G401.6 (cell line): ENCODE measurements at regions not wholly inside any gene's neighbourhood (a gene's known extent, or its start where the extent isn't known, plus 50 kb on each side); places are given as distances from the start of the nearest gene placed in this dataset.

Experiments used
- FAIRE-seq: peaks from 2 replicates; lab custom pipeline; 2012; peaks lifted over from hg19 to GRCh38; lab: Jason Lieb, UNC

GRCh38 chr15:53462651-53463050 is 296.8 kb downstream of the WDR72 start:
- no peak for FAIRE-seq

DNA sequence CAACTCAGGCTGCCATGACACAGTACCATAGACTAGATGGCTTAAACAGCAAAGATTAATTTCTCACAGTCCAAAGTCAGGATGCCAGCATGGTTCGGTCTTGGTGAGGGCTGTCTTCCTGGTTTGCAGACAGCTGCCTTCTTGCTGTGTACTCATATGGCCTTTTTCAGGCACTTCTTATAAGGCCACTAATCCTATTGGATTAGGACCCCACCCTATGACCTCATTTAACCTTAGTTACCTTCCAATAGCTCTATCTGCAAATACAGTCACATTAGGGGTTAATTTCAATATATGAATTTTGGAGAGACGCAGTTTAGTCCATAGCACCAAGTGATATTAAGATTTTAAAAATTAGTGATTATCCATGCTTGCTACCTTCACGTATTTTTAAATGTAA is 297.8 kb downstream of the WDR72 start:
- no peak for FAIRE-seq

GRCh38 chr15:53458736-53459135 is 300.7 kb downstream of the WDR72 start:
- FAIRE-seq, result no peak

DNA sequence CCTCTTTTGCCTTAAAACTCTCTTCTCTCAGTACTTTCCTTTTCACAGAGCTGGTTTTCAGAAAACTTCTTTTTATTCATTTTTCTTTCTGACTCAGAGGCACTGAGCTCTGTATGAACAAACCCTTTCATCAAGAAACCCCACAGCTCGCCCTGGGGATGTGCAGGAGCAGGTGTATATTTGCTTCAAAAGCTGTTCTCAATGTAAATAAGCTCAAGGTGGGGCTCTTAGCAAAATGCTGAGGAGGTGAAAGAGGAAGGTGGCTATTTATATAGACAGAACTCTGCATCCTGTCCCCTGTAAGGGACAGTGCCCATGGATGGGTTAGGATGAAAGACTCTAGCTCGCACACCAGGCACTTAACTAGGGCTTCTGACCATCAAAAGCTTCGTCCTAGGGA is 302.0 kb downstream of the WDR72 start:
- no peak for FAIRE-seq

DNA sequence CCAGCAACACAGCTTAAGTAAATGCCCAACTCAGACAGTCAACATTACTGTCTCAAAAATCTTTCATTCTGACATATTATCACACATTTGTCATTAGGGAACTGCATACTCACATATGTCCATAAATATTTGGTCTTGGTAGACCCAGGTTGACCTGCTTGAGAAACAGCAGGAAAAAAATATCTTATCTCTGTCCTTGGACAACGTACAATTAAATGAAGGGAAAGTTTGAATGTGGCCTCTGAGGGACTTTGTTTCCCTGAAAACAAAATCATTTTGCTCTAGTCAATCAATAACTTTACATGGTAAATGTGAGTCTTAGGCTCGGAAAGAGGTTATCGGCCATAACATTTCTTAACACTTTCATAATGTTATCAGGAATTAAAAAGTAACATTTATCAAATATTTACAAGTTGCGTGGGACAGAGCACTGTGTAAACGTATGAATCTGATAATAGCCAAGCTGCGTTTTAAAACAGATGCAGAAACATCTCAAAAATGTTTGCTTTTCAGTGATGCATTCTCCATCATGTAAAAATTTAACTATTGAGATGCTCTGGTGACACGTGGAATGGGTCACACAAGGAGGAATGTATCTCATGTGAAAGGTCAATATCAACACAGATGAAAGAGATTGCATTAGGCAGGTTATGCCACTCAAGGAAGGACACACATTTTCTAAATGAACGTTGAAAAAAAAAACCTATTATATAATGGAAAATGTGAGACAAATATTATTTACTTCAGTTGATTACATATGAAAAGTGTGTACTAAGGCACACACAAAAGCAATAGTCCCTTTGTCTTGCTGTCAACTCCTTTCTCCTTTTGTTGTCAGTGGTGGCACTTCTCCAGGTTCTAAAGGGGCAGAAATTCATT is 304.4 kb downstream of the WDR72 start:
- FAIRE-seq, result no peak

- FAIRE-seq, result no peak
Measured at GRCh38 chr15:53454535-53454842, 305.0 kb downstream of the WDR72 start.

GRCh38 chr15:53453253-53454105 is 306.0 kb downstream of the WDR72 start:
- FAIRE-seq, result no peak

DNA sequence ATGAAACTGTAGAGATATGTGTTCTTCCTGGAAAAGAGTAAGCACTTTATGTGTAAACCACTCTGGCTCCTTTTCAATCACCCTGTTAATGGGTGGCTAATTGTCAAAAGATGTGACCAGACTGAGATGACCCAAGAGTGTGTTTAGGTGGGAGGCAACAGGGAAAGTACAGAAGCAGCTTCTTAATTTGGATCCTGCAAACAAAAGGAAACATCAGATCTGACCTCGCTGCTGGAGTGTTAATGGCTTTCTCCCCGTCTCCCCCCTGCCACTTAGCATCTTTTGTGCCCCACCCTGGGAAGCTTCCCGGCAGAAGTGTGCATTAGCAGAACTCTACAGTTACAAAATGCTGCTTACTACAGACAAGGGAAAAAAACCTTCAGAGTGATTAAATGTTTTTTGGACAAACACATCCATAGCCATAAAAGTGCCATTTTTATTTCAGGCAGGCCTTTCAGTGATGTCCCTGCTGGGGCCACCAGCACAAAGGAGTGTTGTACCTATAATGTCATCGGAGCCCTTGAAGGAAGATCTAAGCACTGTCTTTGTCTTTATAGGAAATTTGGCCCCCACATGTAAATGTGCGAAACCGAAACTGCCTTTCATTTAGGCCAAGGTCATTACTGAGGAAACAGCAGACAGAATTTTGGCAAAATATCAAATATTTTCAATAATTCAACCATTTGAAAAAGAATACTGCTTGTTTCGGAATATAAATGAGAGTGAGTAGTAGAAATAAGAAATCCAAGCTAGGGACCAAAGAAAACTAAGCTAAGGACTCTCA is 311.0 kb downstream of the WDR72 start:
- FAIRE-seq, result no peak

DNA sequence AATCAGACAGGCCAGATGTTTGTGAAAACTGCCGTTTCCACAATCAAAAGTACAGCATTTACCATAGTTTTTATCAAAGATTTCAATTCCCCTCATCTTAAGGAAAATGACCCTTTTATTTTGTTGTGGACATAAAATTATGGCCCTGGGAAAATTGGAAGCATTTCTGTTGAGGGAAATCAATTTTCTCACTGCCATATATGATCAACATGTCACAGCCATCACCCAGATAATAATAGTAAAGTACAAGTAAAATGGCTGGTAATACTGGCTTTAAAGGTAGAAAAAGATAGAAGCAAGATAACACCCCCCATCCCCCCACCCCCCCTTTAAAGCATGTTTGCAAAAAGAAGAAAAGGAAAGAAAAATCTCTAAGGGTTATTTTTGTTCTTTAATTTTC is 311.7 kb downstream of the WDR72 start:
- FAIRE-seq, result no peak

GRCh38 chr15:53447053-53447574 is 312.3 kb downstream of the WDR72 start:
- FAIRE-seq, result no peak

DNA sequence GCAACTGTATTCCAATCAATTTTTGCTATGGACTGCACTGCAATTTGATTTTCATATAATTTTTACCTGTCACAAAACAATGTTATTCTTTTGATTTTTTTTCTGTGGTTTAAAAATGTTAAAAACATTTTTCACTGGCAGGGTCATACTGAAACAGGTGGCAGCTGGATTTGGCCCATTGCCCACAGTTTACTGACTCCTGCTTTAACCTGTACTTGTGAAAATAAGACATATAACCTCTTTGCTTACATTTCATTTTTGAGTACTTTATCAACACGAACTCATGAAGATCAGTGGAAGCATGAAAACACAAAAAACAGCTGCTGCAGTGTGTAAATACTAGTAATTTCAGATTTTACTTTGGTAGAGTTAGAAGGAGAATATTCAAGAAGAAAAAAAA is 313.1 kb downstream of the WDR72 start:
- no peak for FAIRE-seq

DNA sequence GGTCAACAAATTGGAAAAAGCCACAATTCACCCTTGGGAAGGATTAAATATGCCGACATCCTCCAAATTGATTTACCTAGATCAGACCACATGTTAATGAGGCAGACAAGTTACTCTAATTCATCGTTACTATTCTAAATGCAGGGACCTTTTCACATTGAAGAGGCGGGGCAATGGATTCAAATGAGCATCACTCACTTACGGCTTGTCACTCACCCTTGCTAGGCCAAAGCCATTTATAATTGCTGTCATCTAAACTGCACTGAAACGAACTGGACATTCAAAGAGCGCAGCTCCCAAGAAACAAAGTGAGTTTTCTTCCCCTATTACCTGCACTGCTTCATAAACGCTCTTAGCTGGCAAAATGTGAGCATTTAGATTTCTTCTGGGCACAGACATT is 313.9 kb downstream of the WDR72 start:
- FAIRE-seq, result no peak

- FAIRE-seq, result no peak
Measured at GRCh38 chr15:53437985-53438841, 321.2 kb downstream of the WDR72 start.

DNA sequence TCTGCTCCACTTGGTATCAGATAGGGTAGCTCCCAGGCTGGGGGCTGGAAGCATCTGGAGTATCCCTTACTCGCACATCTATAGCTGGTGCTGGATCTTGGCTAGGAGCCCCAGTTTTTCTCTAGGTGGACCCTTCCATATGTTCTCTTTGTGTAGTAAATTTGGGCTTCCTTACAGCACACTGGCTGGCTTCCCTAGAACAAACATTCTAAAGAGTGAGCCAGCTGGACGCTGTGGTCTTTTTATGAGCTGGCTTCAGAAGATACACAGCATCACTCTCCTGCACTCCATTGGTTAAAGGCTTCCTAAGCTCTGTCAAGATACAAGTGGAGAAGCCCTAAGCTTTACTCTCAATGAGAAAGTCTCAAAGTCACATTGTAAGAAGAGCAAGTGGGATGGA is 322.1 kb downstream of the WDR72 start:
- FAIRE-seq, result no peak

DNA sequence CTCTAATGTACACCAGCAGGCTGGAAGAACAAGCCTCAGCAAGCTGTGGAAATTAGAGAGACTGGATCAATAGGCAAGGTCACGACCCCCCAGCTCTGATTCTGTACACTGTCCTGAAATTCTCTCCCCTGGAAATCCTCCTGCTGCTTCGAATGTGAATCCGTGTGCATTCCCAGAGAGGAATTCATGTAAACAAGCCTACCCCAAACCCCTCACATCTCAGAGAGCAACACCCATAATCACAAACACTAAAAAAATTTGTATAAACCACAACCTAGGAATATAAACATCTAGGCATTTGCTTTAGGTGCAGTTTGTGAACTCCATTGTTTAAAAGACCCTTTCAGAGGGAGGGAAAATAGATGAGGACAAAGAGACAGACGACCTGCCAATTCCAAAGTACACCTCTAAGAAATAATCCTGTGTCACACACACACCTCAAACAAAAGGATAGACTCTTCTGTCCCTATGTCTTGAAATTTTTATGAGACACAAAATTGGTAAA is 325.2 kb downstream of the WDR72 start:
- FAIRE-seq, result no peak

GRCh38 chr15:53416219-53416940 is 343.1 kb downstream of the WDR72 start:
- no peak for FAIRE-seq

GRCh38 chr15:53414167-53414566 is 345.3 kb downstream of the WDR72 start:
- FAIRE-seq, result no peak

DNA sequence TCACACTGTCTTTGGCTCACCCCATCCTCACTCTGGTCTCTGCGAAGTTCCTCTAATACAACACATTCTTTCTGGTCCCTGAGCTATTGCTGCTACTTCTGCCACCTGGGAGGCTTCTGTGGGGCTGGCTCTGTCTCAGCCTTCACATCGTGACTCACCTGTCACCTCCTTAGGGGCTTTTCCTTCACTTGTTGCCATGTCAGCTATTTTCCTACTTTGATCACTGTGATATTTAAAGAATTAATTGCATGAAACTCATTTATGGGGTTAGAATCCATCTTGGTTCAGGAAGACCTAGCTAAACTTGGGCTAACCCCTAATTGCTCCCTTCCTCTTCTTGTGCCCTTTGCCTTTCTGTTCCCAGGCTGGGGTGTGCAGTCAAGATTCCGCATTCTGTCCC is 346.9 kb downstream of the WDR72 start:
- FAIRE-seq, result no peak

DNA sequence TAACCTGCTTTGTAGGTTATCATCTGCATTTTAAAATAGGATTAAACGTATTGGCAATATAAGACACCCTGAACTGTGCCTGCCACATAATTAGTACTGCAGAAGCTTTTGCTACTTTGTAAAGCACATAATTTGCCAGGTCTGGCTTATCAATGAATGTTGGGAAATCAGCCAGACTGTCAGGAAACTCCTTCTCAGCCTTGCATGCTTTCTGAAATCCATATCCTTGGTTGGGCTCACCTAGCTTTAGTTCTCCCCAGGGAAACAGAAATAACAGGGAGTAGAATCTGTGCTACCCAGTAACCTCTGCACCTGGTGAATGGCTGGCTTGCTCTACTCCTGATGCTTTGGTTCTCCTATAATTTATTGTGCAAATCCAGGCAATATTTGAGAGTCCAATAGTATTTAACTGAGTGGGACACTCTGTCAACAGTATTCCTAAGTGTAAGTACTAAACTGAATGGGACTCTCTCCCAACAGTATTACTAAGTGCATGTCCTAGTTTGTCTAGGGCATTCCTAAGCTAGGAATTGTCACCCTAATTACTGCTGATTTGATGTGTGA is 354.5 kb downstream of the WDR72 start:
- no peak for FAIRE-seq

- FAIRE-seq, result no peak
Measured at GRCh38 chr15:53401503-53401902, 358.0 kb downstream of the WDR72 start.
